Activated CD8-positive, alpha-beta T cell treated with anti-CD3 and anti-CD28 coated beads, Interleukin-2, amount 10 ng/mL, durations not matched to agents 7 days and 5 days (primary cell): ENCODE measurements at regions not wholly inside any gene's neighbourhood (a gene's known extent, or its start where the extent isn't known, plus 50 kb on each side); places are given as distances from the start of the nearest gene placed in this dataset.

Experiments used
- ATAC-seq: fragments of 150-1000 bp; cut with Tn5 transposase; one replicate; pipeline ENCODE4 v1.10.0; 2021; ENCODE audit warnings: moderate library complexity
- CTCF ChIA-PET: fragments of 350-600 bp; sonication (Branson Sonifier 250); formaldehyde crosslinking; loops from one replicate; lab custom pipeline; 2021; ENCODE audit warnings: antibody characterized with exemption; lab: Charles Lee
- POLR2A ChIA-PET: fragments of 350-600 bp; sonication (Branson Sonifier 250); formaldehyde crosslinking; loops from one replicate; lab custom pipeline; 2021; ENCODE audit warnings: antibody characterized with exemption; lab: Charles Lee
- DNase-seq: peaks from one replicate; pipeline ENCODE4 v3.0.0-alpha.2; 2020
- H3K27ac Mint-ChIP-seq: one replicate; pipeline ENCODE4 v1.8.0; 2021; ENCODE audit warnings: mild to moderate bottlenecking, mixed read lengths
- H3K27me3 Mint-ChIP-seq: one replicate; pipeline ENCODE4 v1.8.0; 2021; ENCODE audit warnings: low read depth, mixed read lengths
- H3K36me3 Mint-ChIP-seq: one replicate; pipeline ENCODE4 v1.8.0; 2021; ENCODE audit warnings: low read depth, mixed read lengths
- H3K4me1 Mint-ChIP-seq: one replicate; pipeline ENCODE4 v1.8.0; 2021; ENCODE audit warnings: low read depth, mixed read lengths
- H3K4me3 Mint-ChIP-seq: one replicate; pipeline ENCODE4 v1.8.0; 2021; ENCODE audit warnings: mild to moderate bottlenecking, mixed read lengths
- H3K9me3 Mint-ChIP-seq: one replicate; pipeline ENCODE4 v1.8.0; 2022; ENCODE audit warnings: mixed read lengths; ENCODE audit not compliant: insufficient read depth

DNA sequence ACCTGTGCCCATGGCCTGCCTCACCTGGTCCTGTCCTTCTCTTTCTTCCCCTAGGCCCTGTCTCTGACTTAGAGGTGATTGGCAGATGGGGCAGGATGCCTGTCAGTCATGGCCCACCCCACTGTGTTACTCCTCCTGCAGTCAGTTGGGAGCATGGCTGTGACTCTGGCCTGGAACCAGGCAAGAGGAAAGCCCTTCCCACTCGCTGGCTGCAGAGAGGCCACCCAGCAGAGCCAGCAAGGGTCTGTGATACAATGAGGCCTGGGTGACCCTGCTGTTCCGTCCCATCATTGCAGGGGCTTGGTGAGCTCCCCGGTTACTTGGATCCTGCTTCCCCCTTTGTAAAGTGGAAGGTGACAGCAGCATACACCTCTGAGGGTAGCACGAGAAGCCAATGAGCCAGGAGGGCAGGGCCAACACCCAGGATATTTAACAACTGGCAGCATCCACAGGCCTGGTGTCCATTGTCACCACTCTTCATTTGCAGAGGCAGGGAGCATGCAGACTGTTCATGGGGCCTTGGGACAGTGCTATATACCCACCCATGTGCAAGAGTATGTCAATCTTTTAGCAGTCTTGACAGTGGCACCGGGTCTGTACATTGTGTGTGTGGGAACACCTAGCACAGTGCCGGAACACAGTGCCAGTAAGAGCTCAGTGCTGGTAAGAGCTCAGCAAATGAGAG is 191.0 kb upstream of the C1orf174 start:
- Mint-ChIP-seq H3K36me3 (no peaks in the 10 kb centered on the region), H3K4me3 (no peak overlapping the region), H3K27me3 (no peaks in the 10 kb centered on the region), H3K27ac (no peak overlapping the region), H3K4me1 (no peaks in the 10 kb centered on the region), H3K9me3 (no peaks in the 10 kb centered on the region)
- POLR2A ChIA-PET, result no interaction called here
- no peak for ATAC-seq
- DNase-seq, result no peak
- CTCF ChIA-PET, result no interaction called here

- DNase-seq (no peak), ATAC-seq (no peak)
- H3K27ac Mint-ChIP-seq, result no peak overlapping the region
- POLR2A ChIA-PET, result no interaction called here
- no peak overlapping the region for H3K4me3 Mint-ChIP-seq
- H3K4me1 Mint-ChIP-seq, result no peaks in the 10 kb centered on the region
- H3K9me3 Mint-ChIP-seq, result peaks cover 6% of the 10 kb centered on the region
- no peaks in the 10 kb centered on the region for H3K27me3 Mint-ChIP-seq
- H3K36me3 Mint-ChIP-seq, result no peaks in the 10 kb centered on the region
- CTCF ChIA-PET, result no interaction called here
Measured at GRCh38 chr1:4091996-4092395, 191.9 kb upstream of the C1orf174 start.

DNA sequence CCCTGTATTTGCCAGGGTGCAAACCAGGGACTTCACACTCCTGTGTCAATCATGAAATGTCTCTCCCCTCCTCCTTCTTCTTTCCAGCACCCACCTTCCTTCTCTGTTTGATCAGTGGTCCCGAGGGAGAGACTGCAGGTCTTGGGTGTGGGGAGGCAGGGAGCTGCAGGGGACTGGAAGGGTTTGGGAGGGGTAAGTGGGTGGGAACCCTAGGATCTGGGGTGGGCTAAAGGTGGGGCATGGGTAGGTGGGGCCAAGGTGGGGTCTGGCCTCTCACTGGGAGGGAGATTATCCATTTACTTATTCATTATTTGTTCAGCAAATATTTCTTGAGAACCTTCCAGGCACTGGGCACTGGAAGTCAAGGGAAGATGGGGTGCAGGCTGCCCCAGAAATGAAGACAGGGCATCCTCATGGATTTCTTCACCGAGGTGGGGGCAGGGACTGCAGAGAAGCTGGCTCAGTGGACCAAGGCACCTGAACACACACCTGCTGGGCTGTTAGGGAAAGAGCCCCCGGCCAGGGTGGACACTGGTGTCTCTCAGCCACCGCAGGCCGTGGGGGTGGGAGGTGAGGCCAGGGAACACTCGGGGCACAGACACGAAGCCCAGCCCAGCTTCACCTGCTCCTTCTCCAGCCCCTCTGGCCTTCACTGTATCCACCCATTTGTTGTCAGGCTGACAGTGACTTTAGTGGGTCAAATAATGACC is 193.9 kb upstream of the C1orf174 start:
- CTCF ChIA-PET, result no interaction called here

DNA sequence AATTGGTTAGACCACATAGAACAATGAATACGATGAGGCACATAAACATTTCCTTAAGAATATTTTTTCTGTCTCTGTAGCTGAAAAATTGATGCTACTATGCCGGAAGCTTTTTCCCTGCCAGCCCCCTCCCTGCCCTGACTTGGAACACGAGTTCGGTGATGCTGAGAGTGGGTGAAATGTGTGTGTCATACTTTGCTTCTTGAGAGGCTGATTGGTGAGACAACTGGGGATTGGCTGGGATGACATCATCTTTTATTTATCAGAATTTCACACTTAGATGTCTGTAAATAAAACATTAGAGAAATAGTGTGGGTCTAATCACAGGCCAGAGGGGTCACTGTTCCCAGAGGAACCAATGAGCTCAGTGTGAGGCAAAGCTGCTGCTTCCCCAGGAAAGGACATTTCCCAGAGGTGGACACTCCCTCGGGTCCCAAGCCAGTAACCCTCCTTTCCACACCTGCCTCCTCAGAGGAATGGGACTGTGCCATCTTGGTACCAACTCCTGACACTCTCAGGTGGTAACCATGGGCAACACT is 195.4 kb upstream of the C1orf174 start:
- no peak overlapping the region for H3K27ac Mint-ChIP-seq
- POLR2A ChIA-PET, result no interaction called here
- no peaks in the 10 kb centered on the region for H3K36me3 Mint-ChIP-seq
- DNase-seq (no peak), ATAC-seq (no peak)
- peaks cover 6% of the 10 kb centered on the region for H3K9me3 Mint-ChIP-seq
- H3K4me3 Mint-ChIP-seq, result no peak overlapping the region
- CTCF ChIA-PET, result no interaction called here
- no peaks in the 10 kb centered on the region for H3K4me1 Mint-ChIP-seq
- no peaks in the 10 kb centered on the region for H3K27me3 Mint-ChIP-seq

More for the DNA sequence above, 193.9 kb upstream of the C1orf174 start:
- no peak for DNase-seq
- peaks cover 6% of the 10 kb centered on the region for H3K9me3 Mint-ChIP-seq
- no peak overlapping the region for H3K4me3 Mint-ChIP-seq
- no peaks in the 10 kb centered on the region for H3K36me3 Mint-ChIP-seq
- no peak for ATAC-seq
- POLR2A ChIA-PET, result no interaction called here
- no peaks in the 10 kb centered on the region for H3K4me1 Mint-ChIP-seq
- H3K27me3 Mint-ChIP-seq, result no peaks in the 10 kb centered on the region
- H3K27ac Mint-ChIP-seq, result no peak overlapping the region

GRCh38 chr1:4101459-4102161 is 201.5 kb upstream of the C1orf174 start:
- Mint-ChIP-seq H3K27ac (no peak overlapping the region), H3K27me3 (peaks cover 2% of the 10 kb centered on the region), H3K4me1 (no peaks in the 10 kb centered on the region), H3K9me3 (peaks cover 2% of the 10 kb centered on the region), H3K36me3 (no peaks in the 10 kb centered on the region), H3K4me3 (no peak overlapping the region)
- no peak for DNase-seq
- ChIA-PET CTCF (no interaction called here), POLR2A (no interaction called here)
- ATAC-seq, result no peak

DNA sequence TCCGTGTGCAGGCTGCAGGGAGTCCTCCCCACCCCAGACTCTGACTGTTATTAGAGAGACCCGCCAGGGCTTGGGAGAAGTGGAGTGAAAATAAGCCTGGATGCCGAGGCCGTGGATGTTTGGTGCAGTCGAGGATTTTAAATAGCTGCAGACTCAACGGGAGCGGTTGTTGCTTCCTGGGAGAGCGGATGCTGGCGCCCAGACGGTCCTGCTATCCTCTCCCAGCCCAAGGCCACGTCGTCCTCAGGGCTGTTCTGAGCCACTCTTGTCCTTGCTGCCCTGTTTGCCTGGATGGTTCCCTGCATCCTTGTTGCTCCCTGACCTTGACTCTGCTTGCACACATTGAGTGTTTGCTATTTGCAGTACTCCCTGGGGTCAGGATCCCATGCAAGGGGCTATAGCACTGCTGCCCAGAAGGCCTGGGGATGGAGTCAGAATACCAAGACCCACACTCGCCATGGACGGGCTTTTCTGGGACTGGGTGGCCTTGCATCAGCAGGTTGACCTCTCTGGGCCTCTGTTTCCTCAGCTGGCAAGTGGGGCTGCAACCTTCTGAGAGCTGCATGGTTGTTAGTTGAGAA is 205.3 kb upstream of the C1orf174 start:
- POLR2A ChIA-PET, result no interaction called here
- no peak for ATAC-seq
- no peak overlapping the region for H3K4me3 Mint-ChIP-seq
- no peaks in the 10 kb centered on the region for H3K4me1 Mint-ChIP-seq
- H3K27me3 Mint-ChIP-seq, result peaks cover 2% of the 10 kb centered on the region
- CTCF ChIA-PET, result no interaction called here
- DNase-seq, result no peak
- H3K9me3 Mint-ChIP-seq, result no peaks in the 10 kb centered on the region
- H3K36me3 Mint-ChIP-seq, result no peaks in the 10 kb centered on the region
- no peak overlapping the region for H3K27ac Mint-ChIP-seq

DNA sequence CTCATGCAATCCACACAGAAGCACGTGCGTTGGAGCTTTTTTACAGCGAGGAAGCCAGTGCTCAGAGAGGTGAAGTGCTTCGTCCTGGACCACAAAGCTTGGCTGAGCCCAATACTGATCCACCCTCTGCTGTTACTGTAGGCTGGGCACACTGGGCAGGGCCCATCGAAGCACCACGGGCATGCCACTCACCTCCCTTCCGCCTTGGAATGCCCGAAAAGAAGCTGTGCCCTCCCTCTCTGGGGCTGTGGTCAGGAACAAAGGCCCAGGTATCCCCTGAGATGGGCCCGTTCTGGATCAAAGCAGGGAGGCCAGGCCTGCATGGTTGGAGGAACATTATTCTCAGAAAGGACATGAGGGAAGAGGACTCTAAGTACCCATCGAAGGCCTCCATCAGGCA is 206.7 kb upstream of the C1orf174 start:
- Mint-ChIP-seq H3K36me3 (no peaks in the 10 kb centered on the region), H3K27ac (no peak overlapping the region), H3K4me1 (no peaks in the 10 kb centered on the region), H3K4me3 (no peak overlapping the region), H3K27me3 (no peaks in the 10 kb centered on the region), H3K9me3 (no peaks in the 10 kb centered on the region)
- CTCF ChIA-PET, result no interaction called here
- no peak for DNase-seq
- POLR2A ChIA-PET, result no interaction called here
- ATAC-seq, result no peak

DNA sequence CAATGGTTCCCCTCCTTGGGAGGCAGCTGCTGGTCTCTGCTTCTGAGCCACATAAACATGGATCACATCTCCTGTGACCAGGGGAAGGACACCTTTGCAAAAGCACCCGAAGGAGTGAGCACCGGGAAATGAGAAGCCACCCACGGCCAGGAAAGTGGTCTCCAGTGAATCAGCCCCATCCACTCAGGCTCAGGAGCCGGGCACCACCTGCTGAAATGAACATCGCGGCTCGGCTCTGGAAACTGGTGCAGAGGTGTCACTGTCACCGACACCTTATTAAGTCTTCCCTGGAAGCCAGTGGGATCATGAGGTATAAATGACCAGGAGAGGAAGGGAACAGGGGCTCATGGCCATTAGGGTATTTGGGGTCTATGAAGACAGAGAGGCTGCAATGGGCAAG is 207.2 kb upstream of the C1orf174 start:
- Mint-ChIP-seq H3K27ac (no peak overlapping the region), H3K9me3 (no peaks in the 10 kb centered on the region), H3K4me1 (no peaks in the 10 kb centered on the region), H3K4me3 (no peak overlapping the region), H3K27me3 (no peaks in the 10 kb centered on the region), H3K36me3 (no peaks in the 10 kb centered on the region)
- POLR2A ChIA-PET, result no interaction called here
- CTCF ChIA-PET, result no interaction called here
- DNase-seq, result no peak
- no peak for ATAC-seq

GRCh38 chr1:4108331-4108730 is 208.3 kb upstream of the C1orf174 start:
- CTCF ChIA-PET, result no interaction called here

GRCh38 chr1:4108758-4109627 is 208.9 kb upstream of the C1orf174 start:
- CTCF ChIA-PET, result no interaction called here
- Mint-ChIP-seq H3K27ac (no peak overlapping the region), H3K4me1 (no peaks in the 10 kb centered on the region), H3K4me3 (no peak overlapping the region), H3K36me3 (no peaks in the 10 kb centered on the region), H3K9me3 (no peaks in the 10 kb centered on the region), H3K27me3 (no peaks in the 10 kb centered on the region)
- ATAC-seq, result no peak
- DNase-seq, result no peak
- POLR2A ChIA-PET, result no interaction called here

More at GRCh38 chr1:4108331-4108730, 208.3 kb upstream of the C1orf174 start:
- no peaks in the 10 kb centered on the region for H3K4me1 Mint-ChIP-seq
- no peaks in the 10 kb centered on the region for H3K27me3 Mint-ChIP-seq
- DNase-seq (no peak), ATAC-seq (no peak)
- H3K27ac Mint-ChIP-seq, result no peak overlapping the region
- no peaks in the 10 kb centered on the region for H3K36me3 Mint-ChIP-seq
- H3K4me3 Mint-ChIP-seq, result no peak overlapping the region
- no peaks in the 10 kb centered on the region for H3K9me3 Mint-ChIP-seq
- POLR2A ChIA-PET, result no interaction called here

GRCh38 chr1:4109628-4109940 is 209.5 kb upstream of the C1orf174 start:
- no peak for DNase-seq
- no peak for ATAC-seq
- no peak overlapping the region for H3K27ac Mint-ChIP-seq
- no peaks in the 10 kb centered on the region for H3K27me3 Mint-ChIP-seq
- no peaks in the 10 kb centered on the region for H3K9me3 Mint-ChIP-seq
- no peak overlapping the region for H3K4me3 Mint-ChIP-seq
- POLR2A ChIA-PET, result interaction anchor here (0.7 kb wide), 1 partner anchor 82 kb away, joined by 3 read pairs; no protein-coding TSS in a partner anchor
- CTCF ChIA-PET, result no interaction called here
- no peaks in the 10 kb centered on the region for H3K4me1 Mint-ChIP-seq
- no peaks in the 10 kb centered on the region for H3K36me3 Mint-ChIP-seq
